Stimulated activated memory B cell treated with anti-CD40 and anti-IgM and Interleukin-4, amounts not matched to agents 10 μg/mL and 1 μg/mL and 100 μg/mL, for 72 hours (primary cell): ENCODE measurements at regions not wholly inside any gene's neighbourhood (a gene's known extent, or its start where the extent isn't known, plus 50 kb on each side); places are given as distances from the start of the nearest gene placed in this dataset.
A peak's percentile ranks its signal among the peaks of the same experiment; 100 is the strongest.

Source experiments
- ATAC-seq: fragments of 150-1000 bp; cut with Tn5 transposase; 2 replicates; pipeline ENCODE4 v1.10.0; 2021
- H3K27ac Mint-ChIP-seq: one replicate; pipeline ENCODE4 v1.8.0; 2022; ENCODE audit warnings: mild to moderate bottlenecking, mixed read lengths
- H3K27me3 Mint-ChIP-seq: one replicate; pipeline ENCODE4 v1.8.0; 2022; ENCODE audit warnings: mixed read lengths
- H3K36me3 Mint-ChIP-seq: one replicate; pipeline ENCODE4 v1.8.0; 2022; ENCODE audit warnings: mixed read lengths
- H3K4me1 Mint-ChIP-seq: one replicate; pipeline ENCODE4 v1.8.0; 2022; ENCODE audit warnings: mixed read lengths
- H3K4me3 Mint-ChIP-seq: one replicate; pipeline ENCODE4 v1.8.0; 2022; ENCODE audit warnings: mild to moderate bottlenecking, moderate library complexity, mixed read lengths
- H3K9me3 Mint-ChIP-seq: one replicate; pipeline ENCODE4 v1.8.0; 2022; ENCODE audit warnings: mixed read lengths

DNA sequence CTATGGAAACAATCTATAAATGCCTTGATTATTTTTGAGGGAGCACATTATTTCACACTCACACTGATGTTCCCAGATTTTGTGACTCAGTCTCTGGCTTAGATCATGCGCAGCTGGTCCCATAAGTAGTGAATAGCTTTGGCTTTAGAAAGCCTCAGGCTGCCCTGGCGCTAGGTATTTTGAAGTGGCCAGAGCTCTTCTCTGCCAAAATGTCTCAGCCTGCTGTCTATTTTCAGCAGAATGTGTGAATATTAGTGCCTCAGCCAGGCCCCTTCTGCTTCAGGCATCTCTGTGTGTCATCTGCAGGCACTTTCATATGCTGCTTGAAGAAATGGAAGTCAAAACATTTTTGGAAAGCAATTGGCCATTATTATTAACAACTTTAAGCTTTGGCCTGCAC is 931.0 kb upstream of the INTU start:
- H3K36me3 Mint-ChIP-seq, result no peaks in the 10 kb centered on the region
- ATAC-seq, result no peak
- H3K4me3 Mint-ChIP-seq, result no peak overlapping the region
- peaks cover 10% of the 10 kb centered on the region for H3K9me3 Mint-ChIP-seq
- H3K4me1 Mint-ChIP-seq, result no peaks in the 10 kb centered on the region
- H3K27ac Mint-ChIP-seq, result no peak overlapping the region
- no peaks in the 10 kb centered on the region for H3K27me3 Mint-ChIP-seq

DNA sequence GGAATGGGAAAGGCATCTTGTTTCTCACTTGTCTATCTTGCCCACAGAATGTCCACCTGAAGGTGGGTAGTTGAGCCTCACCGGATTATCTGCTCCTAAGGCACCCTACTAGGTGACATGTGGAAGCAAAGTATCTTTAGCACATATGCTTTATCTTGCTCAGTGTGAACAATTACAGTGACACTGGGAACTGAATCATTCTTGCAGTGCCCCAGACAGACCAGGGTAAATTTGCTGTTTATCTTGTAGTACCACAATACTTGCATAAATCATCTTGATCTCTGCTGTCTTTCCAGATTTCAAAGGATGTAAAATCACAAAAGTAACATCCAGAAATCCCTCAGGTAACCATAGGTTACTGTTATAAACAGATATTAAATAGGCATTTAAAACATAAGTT is 930.0 kb upstream of the INTU start:
- H3K4me1 Mint-ChIP-seq, result no peaks in the 10 kb centered on the region
- no peak overlapping the region for H3K27ac Mint-ChIP-seq
- H3K4me3 Mint-ChIP-seq, result no peak overlapping the region
- ATAC-seq, result no peak
- H3K9me3 Mint-ChIP-seq, result peaks cover 10% of the 10 kb centered on the region
- H3K27me3 Mint-ChIP-seq, result no peaks in the 10 kb centered on the region
- no peaks in the 10 kb centered on the region for H3K36me3 Mint-ChIP-seq

DNA sequence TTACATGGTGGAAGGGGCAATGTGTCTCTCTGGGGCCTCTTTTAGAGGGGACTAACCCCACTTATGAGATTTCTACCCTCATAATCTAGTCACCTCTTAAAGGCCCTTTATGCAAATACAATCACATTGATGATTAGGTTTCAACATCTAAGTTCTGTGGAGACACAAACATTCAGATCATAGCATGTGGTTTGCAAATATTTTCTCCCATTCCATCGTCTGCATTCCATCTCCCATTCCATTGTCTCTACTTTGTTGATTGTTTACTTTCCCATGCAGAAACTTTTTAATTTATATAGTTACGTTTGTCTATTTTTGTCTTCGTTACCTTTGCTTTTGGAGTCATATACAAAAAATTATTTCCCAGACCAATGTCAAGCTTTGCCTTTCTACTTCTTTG is 927.5 kb upstream of the INTU start:
- Mint-ChIP-seq H3K27ac (no peak overlapping the region), H3K9me3 (peaks cover 7% of the 10 kb centered on the region), H3K27me3 (no peaks in the 10 kb centered on the region), H3K36me3 (no peaks in the 10 kb centered on the region), H3K4me3 (no peak overlapping the region), H3K4me1 (no peaks in the 10 kb centered on the region)
- no peak for ATAC-seq

DNA sequence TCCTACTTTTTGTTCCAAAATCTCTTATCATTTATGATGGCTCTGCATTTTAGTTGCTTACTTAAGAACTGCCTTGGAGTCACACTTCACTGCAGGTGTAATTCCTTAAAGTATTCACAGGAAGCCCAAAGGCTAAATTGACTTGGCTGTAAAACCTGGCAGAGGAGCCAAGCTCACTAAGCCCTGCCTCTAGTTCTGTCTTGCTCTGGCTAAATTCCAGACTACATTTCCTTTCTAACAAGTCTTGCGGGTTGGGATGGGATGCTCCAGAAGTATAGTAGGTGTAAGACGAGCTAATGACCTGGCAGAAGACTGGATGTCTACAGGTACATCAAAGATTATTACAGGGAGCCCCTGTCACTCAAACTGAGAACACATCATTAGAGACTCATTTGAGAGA is 924.0 kb upstream of the INTU start:
- Mint-ChIP-seq H3K27me3 (no peaks in the 10 kb centered on the region), H3K9me3 (peaks cover 7% of the 10 kb centered on the region), H3K4me1 (no peaks in the 10 kb centered on the region), H3K36me3 (no peaks in the 10 kb centered on the region), H3K4me3 (no peak overlapping the region), H3K27ac (no peak overlapping the region)
- ATAC-seq, result no peak

DNA sequence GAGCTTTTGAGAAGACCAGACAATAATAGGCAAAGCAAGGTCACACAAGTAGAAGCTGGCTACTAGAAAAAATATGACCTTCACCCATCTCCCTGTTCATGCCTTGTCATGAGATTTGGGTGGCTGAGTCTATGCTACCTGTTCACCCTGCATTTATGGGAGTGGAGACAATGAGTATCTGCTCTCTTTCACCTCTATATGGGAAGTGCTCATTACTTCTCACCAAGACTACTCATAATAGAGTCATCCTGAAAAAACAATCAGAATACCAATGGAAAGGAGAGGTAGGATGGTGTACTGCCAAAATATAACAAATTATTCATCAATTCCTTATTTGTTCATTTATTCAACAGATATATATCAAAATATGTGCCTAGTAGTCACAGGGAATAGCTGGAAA is 921.8 kb upstream of the INTU start:
- Mint-ChIP-seq H3K9me3 (no peaks in the 10 kb centered on the region), H3K36me3 (no peaks in the 10 kb centered on the region), H3K4me3 (no peak overlapping the region), H3K4me1 (no peaks in the 10 kb centered on the region), H3K27ac (no peak overlapping the region), H3K27me3 (no peaks in the 10 kb centered on the region)
- no peak for ATAC-seq

DNA sequence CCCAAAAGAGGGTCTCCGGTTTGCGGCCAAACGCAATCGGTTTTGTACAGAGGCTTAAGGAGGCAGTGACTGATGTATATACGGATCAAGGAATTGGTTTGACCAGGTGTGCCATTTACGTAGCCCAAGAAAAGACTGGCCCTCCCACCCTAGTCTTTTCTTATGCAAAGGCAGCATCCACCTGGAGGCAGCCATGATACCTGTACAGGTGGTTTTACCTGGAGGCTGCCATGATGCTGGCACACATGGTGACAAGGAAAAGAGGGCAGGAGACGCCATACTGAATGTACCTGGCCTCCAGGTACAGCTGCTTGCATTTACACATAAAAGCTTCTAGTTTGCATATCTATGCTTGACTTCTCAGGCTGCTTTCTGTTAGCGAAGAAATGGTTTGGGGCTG is 917.7 kb upstream of the INTU start:
- no peak overlapping the region for H3K4me3 Mint-ChIP-seq
- peaks cover 5% of the 10 kb centered on the region for H3K9me3 Mint-ChIP-seq
- no peaks in the 10 kb centered on the region for H3K27me3 Mint-ChIP-seq
- no peak for ATAC-seq
- H3K27ac Mint-ChIP-seq, result no peak overlapping the region
- H3K4me1 Mint-ChIP-seq, result no peaks in the 10 kb centered on the region
- H3K36me3 Mint-ChIP-seq, result no peaks in the 10 kb centered on the region

DNA sequence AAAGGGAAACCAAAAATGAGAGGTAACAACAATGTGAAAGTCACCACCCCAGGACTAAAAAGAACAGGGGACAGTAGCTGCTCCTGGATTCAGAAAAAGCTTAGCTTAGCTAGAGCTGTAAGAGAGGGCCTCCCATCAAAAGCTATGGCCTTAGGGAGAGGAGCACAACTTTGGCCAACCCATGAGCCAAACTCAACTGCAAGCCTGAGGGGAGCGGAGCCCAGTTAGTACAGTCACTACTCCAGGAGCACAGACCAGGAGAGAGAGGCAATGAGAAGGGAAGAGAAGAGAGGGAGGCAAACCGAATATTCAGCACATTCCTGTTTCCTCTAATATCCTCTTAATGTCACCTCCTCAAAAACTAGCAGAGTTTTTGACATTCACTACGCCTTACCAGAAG is 917.1 kb upstream of the INTU start:
- no peak overlapping the region for H3K4me3 Mint-ChIP-seq
- no peaks in the 10 kb centered on the region for H3K4me1 Mint-ChIP-seq
- no peaks in the 10 kb centered on the region for H3K27me3 Mint-ChIP-seq
- ATAC-seq, result no peak
- H3K9me3 Mint-ChIP-seq, result peaks cover 5% of the 10 kb centered on the region
- H3K36me3 Mint-ChIP-seq, result no peaks in the 10 kb centered on the region
- no peak overlapping the region for H3K27ac Mint-ChIP-seq

DNA sequence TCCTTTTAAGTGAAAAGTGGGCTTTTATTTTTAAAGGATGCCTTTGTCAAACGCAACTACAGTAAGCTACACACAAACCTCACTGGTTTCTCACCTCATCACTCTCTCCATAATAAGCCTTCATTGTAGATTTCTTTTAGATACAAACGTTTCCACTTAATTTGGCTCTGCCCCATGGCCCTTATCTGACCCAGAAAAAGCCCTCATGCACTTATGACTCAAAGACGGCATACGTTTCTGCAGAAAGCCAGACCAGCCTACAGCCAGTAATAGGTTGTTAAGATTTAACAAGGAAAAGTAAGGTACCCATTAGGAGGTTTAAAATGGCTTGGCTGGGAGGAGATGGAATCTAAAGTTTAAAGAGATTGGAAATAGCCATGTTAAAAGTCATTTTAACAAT is 914.6 kb upstream of the INTU start:
- Mint-ChIP-seq H3K4me1 (no peaks in the 10 kb centered on the region), H3K9me3 (peaks cover 5% of the 10 kb centered on the region), H3K36me3 (no peaks in the 10 kb centered on the region), H3K27me3 (no peaks in the 10 kb centered on the region), H3K27ac (no peak overlapping the region), H3K4me3 (no peak overlapping the region)
- no peak for ATAC-seq

DNA sequence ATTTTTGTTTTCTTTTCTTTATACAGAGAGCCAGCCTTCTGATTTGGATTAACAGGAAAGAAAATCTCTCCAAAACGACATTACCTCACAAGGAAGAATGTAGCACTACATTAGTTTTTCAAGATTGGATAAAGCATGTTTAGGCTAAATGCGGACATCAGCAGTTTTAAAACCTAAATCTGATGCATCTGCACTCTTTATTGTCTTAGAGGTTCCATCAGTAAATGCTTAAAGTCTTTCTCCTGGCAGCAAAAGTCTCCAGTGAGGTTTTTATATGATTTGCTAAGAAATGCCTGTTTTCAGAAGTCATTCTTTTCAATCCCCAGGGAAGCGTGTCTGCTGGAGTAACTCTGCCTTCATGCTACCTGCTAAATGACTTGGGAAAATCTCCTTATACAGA is 912.9 kb upstream of the INTU start:
- Mint-ChIP-seq H3K4me3 (no peak overlapping the region), H3K27me3 (no peaks in the 10 kb centered on the region), H3K9me3 (peaks cover 5% of the 10 kb centered on the region), H3K36me3 (no peaks in the 10 kb centered on the region), H3K4me1 (no peaks in the 10 kb centered on the region), H3K27ac (no peak overlapping the region)
- no peak for ATAC-seq

DNA sequence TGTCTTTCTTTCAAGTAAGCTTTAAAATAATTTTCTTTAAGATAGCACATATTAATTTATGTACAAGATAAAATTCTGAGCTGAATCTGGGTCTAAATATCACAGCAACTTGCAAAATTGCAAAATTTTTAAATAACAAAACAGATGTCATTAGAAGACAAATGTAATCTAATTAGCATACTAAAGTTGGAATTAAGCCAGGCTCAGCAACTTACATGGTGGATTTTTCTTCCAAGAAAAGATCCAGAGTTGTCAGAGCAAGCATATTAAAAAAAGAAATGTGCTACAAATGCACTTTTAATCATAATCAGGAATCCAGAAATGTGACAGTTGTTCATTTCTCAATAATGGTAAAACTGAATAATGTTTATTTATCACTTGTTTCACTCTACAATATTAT is 906.9 kb upstream of the INTU start:
- Mint-ChIP-seq H3K4me1 (no peaks in the 10 kb centered on the region), H3K27ac (no peak overlapping the region), H3K36me3 (no peaks in the 10 kb centered on the region), H3K4me3 (no peak overlapping the region), H3K27me3 (no peaks in the 10 kb centered on the region), H3K9me3 (no peaks in the 10 kb centered on the region)
- ATAC-seq, result no peak

DNA sequence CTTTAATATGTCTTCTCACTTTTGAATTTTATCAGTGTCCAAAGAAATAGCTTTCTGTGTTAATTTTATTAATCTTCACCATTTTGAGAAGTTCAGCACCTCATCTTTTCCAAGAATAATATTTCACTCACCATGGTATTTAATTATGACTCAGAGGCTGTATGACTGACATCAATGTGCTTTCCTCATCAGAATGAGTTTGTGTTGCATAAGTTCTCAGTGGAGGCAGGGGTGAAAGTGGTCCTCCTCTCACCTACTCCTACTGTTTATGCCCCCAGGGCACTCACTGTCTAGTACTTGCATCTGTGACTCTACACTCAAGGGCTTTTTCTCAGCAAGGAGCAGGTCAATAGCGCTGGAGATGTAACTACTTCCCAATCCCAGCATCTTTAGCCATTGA is 905.3 kb upstream of the INTU start:
- H3K27me3 Mint-ChIP-seq, result no peaks in the 10 kb centered on the region
- H3K36me3 Mint-ChIP-seq, result no peaks in the 10 kb centered on the region
- no peak overlapping the region for H3K27ac Mint-ChIP-seq
- H3K4me1 Mint-ChIP-seq, result no peaks in the 10 kb centered on the region
- no peak overlapping the region for H3K4me3 Mint-ChIP-seq
- H3K9me3 Mint-ChIP-seq, result peaks cover 2% of the 10 kb centered on the region
- peak; percentile 39 for ATAC-seq

DNA sequence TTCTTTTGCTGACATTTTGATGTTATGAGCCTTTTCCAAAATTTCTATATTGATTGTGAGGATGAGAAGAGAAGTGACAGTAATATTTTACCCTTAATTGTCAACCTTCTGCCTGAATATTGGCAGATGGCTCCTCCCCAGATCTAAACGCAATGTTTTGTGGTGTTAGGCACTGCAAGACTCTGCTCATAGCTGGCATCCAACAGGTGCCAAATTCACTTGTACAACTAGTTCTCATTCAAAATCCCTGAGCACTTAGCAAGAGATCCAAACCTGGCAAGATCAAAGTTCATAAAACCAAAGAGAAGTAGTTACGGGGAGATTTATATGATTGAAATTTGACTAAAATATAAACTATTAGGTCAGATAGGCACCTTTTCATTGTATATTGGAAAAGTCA is 901.7 kb upstream of the INTU start:
- ATAC-seq, result no peak
- Mint-ChIP-seq H3K4me3 (no peak overlapping the region), H3K36me3 (no peaks in the 10 kb centered on the region), H3K27ac (no peak overlapping the region), H3K27me3 (no peaks in the 10 kb centered on the region), H3K9me3 (peaks cover 2% of the 10 kb centered on the region), H3K4me1 (no peaks in the 10 kb centered on the region)

DNA sequence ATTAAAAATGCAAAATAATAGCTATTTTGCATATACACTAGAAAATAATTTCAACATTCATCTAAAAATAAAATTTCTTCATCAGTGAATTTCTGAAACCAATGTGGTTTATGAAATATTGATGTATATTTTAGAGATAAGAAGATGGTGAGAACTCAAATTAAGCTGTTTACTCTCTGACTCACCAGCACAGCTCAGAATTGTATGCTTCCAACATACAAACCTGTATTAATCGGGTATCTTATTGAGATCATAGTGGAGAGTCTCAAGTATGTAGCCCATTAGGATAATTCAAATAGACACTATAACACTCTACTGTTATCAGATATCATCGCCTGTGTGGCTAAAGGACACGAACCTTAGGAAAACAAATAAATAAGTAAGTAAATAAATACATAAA is 899.5 kb upstream of the INTU start:
- no peak overlapping the region for H3K4me3 Mint-ChIP-seq
- H3K27me3 Mint-ChIP-seq, result no peaks in the 10 kb centered on the region
- H3K4me1 Mint-ChIP-seq, result no peaks in the 10 kb centered on the region
- ATAC-seq, result no peak
- no peaks in the 10 kb centered on the region for H3K36me3 Mint-ChIP-seq
- no peak overlapping the region for H3K27ac Mint-ChIP-seq
- H3K9me3 Mint-ChIP-seq, result peaks cover 2% of the 10 kb centered on the region

DNA sequence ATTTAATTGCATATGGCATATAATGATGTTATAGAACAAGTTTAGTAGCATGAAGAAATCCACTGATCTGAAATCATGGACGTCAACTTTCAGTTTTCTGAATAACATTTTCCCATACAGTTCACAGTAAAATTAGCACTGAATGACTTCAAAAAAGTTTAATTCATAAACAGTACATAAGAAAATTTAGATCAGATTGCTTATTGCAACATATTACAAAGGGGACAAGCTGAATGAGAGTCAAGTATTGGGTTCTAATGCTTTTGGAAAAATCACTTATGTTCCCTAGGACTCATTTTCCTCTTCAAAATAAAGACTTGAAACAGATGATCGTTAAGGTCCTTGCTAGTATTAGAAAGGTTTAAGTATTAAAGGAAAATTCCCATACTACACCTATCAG is 898.3 kb upstream of the INTU start:
- Mint-ChIP-seq H3K4me3 (no peak overlapping the region), H3K4me1 (no peaks in the 10 kb centered on the region), H3K9me3 (peaks cover 2% of the 10 kb centered on the region), H3K36me3 (no peaks in the 10 kb centered on the region), H3K27ac (no peak overlapping the region), H3K27me3 (no peaks in the 10 kb centered on the region)
- ATAC-seq, result no peak

DNA sequence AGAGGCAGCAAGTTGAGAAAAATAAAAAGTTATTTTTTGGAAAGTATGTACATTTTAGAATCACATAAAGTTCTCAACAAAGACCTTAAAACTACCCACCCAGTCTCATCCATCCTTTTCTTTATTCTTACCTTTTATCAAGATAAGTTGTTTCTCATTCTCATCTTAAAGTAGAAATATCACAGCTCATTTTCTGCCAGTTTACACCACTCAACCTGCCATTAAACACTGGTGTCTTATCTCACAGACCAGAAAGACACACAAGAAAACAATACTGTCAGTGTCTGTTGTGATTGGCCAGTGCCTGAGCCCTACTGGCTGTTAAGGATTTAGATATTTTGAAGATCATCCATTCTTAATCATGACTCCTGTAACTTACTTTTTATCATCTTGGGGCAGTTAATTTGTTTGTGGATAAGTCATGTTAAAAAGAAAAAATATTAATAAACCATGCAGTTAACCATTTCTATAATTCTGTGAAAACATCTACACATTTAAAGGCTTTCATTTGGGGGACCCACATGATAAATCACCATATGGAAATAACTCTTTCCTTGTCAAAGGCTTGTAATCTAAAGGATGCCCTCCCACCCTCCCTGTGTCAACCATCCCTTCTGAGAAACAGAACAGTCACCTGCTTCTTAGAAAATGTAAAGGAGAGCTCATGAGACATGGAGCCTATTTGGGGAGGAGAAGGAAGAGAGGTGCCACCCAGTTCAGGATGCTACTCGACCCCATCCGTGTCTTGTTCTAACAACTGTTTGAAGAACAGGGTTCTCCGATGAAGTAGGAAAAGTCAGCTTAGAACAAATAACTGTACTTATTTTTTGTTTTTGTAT is 897.2 kb upstream of the INTU start:
- Mint-ChIP-seq H3K36me3 (no peaks in the 10 kb centered on the region), H3K27ac (no peak overlapping the region), H3K9me3 (peaks cover 3% of the 10 kb centered on the region), H3K4me1 (no peaks in the 10 kb centered on the region), H3K27me3 (no peaks in the 10 kb centered on the region), H3K4me3 (no peak overlapping the region)
- ATAC-seq, result no peak

DNA sequence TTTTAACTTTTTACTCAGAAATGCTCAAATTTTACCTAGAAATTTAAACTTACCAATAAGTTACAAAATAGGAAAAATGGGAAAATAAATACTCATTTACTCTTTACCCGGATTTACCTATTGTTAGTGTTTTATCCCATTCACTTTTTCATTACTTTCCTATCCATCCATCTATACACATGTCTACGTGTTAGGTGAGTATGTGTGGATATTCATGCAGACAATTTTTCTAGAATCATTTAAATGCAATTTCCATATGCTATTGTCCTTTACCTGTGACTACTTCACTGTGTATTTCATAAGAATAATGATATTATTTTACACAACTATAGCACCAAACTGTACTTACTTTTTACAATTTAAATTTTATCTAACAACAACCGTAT is 896.6 kb upstream of the INTU start:
- H3K27ac Mint-ChIP-seq, result no peak overlapping the region
- no peaks in the 10 kb centered on the region for H3K4me1 Mint-ChIP-seq
- H3K9me3 Mint-ChIP-seq, result peaks cover 4% of the 10 kb centered on the region
- no peaks in the 10 kb centered on the region for H3K36me3 Mint-ChIP-seq
- H3K27me3 Mint-ChIP-seq, result no peaks in the 10 kb centered on the region
- no peak overlapping the region for H3K4me3 Mint-ChIP-seq
- no peak for ATAC-seq
